ENCODE measurements at regions not wholly inside any gene's neighbourhood (a gene's known extent, or its start where the extent isn't known, plus 50 kb on each side); places are given as distances from the start of the nearest gene placed in this dataset.
"Not testable (repeated sequence)": the region's sequence is repeated elsewhere in the genome, so short reads cannot be mapped to it uniquely, and the experiment has no call there.

DNA sequence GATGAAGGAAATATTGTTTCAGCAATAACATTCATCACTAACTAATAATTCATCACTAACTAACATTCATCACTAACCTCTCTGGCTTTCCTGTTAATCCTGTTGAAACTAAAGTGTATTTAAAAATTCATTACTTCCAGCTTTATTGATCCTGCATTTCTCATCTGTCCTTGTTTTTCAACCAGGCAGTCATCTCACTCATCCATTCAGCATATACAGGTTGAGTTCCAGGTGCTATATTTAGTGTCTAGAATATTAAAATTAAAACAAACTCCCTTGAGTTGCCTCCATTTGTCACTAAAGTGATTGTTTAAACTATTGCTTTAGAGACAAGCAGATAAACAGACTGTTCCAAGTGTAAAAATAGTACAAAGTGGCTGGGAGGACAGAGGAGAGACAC is 58.1 kb downstream of the ATXN7L3B start:
- Mint-ChIP-seq H3K4me1 (no peaks in the 10 kb centered on the region), H3K27ac (no peak overlapping the region), H3K9me3 (ENCODE audit: low read depth) (no peaks in the 10 kb centered on the region), H3K36me3 (no peaks in the 10 kb centered on the region), H3K4me3 (no peak overlapping the region), H3K27me3 (no peaks in the 10 kb centered on the region)
- DNase-seq, result no peak
- ATAC-seq, result no peak
- CTCF ChIA-PET, result no interaction called here

- Mint-ChIP-seq H3K27ac (no peak overlapping the region), H3K4me3 (no peak overlapping the region), H3K9me3 (ENCODE audit: low read depth) (no peaks in the 10 kb centered on the region), H3K4me1 (no peaks in the 10 kb centered on the region), H3K36me3 (no peaks in the 10 kb centered on the region), H3K27me3 (no peaks in the 10 kb centered on the region)
- DNase-seq, result no peak
- CTCF ChIA-PET, result no interaction called here
- ATAC-seq, result no peak
These were observed 61.2 kb downstream of the ATXN7L3B start for GRCh38 chr12:74598819-74599218.

DNA sequence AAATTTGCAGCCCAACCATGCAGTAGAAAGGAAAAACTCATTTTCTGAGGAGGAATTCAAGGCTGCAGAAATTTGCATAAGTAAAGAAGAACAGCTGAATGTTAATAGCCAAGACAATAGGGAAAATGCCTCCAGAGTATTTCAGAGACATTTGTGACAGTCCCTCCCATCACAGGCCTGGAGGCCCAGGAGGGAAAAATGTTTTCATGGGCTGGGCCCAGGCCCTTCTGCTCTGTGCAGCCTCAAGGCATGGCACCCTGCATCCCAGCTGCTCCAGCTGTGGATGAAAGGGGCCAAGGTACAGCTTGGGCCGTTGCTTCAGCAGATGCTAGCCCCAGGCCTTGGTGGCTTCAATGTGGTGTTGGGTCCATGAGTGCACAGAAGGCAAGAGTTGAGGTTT is 62.3 kb downstream of the ATXN7L3B start:
- Mint-ChIP-seq H3K9me3 (ENCODE audit: low read depth) (no peaks in the 10 kb centered on the region), H3K36me3 (no peaks in the 10 kb centered on the region)

GRCh38 chr12:74600817-74601216 is 63.2 kb downstream of the ATXN7L3B start:
- DNase-seq; CTCF ChIA-PET; H3K27ac Mint-ChIP-seq; ATAC-seq; H3K27me3 Mint-ChIP-seq; H3K4me1 Mint-ChIP-seq; H3K9me3 Mint-ChIP-seq (ENCODE audit: low read depth); H3K4me3 Mint-ChIP-seq; H3K36me3 Mint-ChIP-seq: not testable (repeated sequence)

More for the DNA sequence above, 62.3 kb downstream of the ATXN7L3B start:
- DNase-seq, result no peak
- Mint-ChIP-seq H3K27me3 (no peaks in the 10 kb centered on the region), H3K27ac (no peak overlapping the region), H3K4me1 (no peaks in the 10 kb centered on the region), H3K4me3 (no peak overlapping the region)
- no peak for ATAC-seq
- CTCF ChIA-PET, result no interaction called here

DNA sequence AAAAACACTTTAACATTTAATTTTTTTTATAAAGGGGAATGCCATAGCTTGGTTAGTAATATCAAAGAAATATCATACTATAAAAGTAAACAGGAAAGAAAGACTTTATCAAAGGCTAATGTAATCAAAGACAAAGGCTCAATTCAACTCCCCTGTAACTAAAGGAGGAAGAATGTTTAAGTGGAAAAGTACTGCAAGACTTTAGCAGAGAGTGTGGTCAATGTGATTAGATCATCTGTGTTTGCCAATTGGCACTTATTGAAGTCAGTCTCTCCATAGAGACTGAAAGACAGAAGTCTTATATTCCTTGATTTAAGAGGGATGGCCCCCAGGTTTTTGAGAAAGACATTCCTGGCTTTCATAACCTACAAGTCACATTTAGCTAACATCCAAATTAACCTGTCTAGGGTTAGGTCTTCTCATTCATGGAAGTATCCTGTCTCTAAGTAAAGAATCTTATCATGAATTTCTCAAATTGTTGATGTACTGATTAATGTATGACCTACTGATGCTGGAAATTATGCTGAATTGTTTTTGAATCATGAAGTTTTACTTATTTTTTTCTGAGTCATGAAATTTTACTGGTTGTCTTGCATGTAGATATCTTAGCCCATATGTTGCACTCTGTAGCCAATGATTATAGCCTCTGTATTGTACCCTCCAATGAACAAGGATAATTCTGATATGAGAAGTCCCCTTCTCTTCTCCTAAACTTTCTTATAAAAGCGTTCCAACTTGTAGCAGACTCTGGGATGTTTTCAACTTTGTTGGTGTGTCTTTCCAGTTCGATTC is 65.4 kb downstream of the ATXN7L3B start:
- Mint-ChIP-seq H3K36me3 (no peaks in the 10 kb centered on the region), H3K9me3 (ENCODE audit: low read depth) (no peaks in the 10 kb centered on the region), H3K4me3 (no peak overlapping the region), H3K4me1 (no peaks in the 10 kb centered on the region), H3K27me3 (no peaks in the 10 kb centered on the region), H3K27ac (no peak overlapping the region)
- CTCF ChIA-PET, result no interaction called here
- DNase-seq (no peak), ATAC-seq (no peak)

GRCh38 chr12:74608231-74608775 is 70.7 kb downstream of the ATXN7L3B start:
- H3K36me3 Mint-ChIP-seq, result no peaks in the 10 kb centered on the region
- DNase-seq, result no peak
- no peak for ATAC-seq
- H3K27ac Mint-ChIP-seq, result no peak overlapping the region
- CTCF ChIA-PET, result no interaction called here
- no peaks in the 10 kb centered on the region for H3K27me3 Mint-ChIP-seq
- H3K9me3 Mint-ChIP-seq (ENCODE audit: low read depth), result no peaks in the 10 kb centered on the region
- no peaks in the 10 kb centered on the region for H3K4me1 Mint-ChIP-seq
- H3K4me3 Mint-ChIP-seq, result no peak overlapping the region

GRCh38 chr12:74610711-74611110 is 73.1 kb downstream of the ATXN7L3B start:
- DNase-seq (no peak), ATAC-seq (no peak)
- H3K9me3 Mint-ChIP-seq (ENCODE audit: low read depth), result no peaks in the 10 kb centered on the region
- H3K27ac Mint-ChIP-seq, result no peak overlapping the region
- no peaks in the 10 kb centered on the region for H3K4me1 Mint-ChIP-seq
- H3K27me3 Mint-ChIP-seq, result no peaks in the 10 kb centered on the region
- H3K4me3 Mint-ChIP-seq, result no peak overlapping the region
- CTCF ChIA-PET, result no interaction called here
- no peaks in the 10 kb centered on the region for H3K36me3 Mint-ChIP-seq

DNA sequence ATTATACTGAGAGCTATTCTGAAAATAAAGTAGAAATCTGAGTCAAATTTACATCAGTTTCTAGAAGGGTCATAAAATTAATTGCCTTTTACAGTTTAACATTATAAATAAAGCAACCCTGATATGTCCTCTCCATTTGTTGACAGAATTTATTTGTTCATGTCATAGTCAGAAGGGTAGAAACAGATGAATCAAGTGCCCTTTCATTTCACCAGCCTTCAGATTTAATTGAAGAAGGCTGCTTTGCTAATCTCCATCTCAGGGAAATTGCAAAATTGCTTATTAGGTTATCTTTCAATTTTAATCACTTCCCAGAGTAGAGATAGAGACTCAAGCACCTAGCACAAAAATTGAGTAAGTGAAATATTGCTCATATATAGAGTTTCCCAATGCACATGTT is 76.8 kb downstream of the ATXN7L3B start:
- Mint-ChIP-seq H3K4me1 (no peaks in the 10 kb centered on the region), H3K27ac (no peak overlapping the region), H3K27me3 (no peaks in the 10 kb centered on the region), H3K9me3 (ENCODE audit: low read depth) (no peaks in the 10 kb centered on the region), H3K4me3 (no peak overlapping the region), H3K36me3 (no peaks in the 10 kb centered on the region)
- DNase-seq (no peak), ATAC-seq (no peak)
- CTCF ChIA-PET, result no interaction called here

GRCh38 chr12:74619084-74619483 is 81.4 kb downstream of the ATXN7L3B start:
- Mint-ChIP-seq H3K27me3 (peaks cover 3% of the 10 kb centered on the region), H3K4me1 (no peaks in the 10 kb centered on the region), H3K4me3 (no peak overlapping the region), H3K36me3 (no peaks in the 10 kb centered on the region), H3K27ac (no peak overlapping the region), H3K9me3 (ENCODE audit: low read depth) (no peaks in the 10 kb centered on the region)
- ATAC-seq, result no peak
- DNase-seq, result no peak
- CTCF ChIA-PET, result no interaction called here

- no peak overlapping the region for H3K4me3 Mint-ChIP-seq
- H3K27me3 Mint-ChIP-seq, result peaks cover 3% of the 10 kb centered on the region
- CTCF ChIA-PET, result no interaction called here
- ATAC-seq (no peak), DNase-seq (no peak)
- no peaks in the 10 kb centered on the region for H3K4me1 Mint-ChIP-seq
- H3K36me3 Mint-ChIP-seq, result no peaks in the 10 kb centered on the region
- H3K27ac Mint-ChIP-seq, result no peak overlapping the region
- H3K9me3 Mint-ChIP-seq (ENCODE audit: low read depth), result no peaks in the 10 kb centered on the region
These were observed 82.2 kb downstream of the ATXN7L3B start for GRCh38 chr12:74619884-74620283.

GRCh38 chr12:74620921-74621320 is 83.3 kb downstream of the ATXN7L3B start:
- ATAC-seq (no peak), DNase-seq (no peak)
- no peak overlapping the region for H3K27ac Mint-ChIP-seq
- no peaks in the 10 kb centered on the region for H3K4me1 Mint-ChIP-seq
- CTCF ChIA-PET, result no interaction called here
- no peaks in the 10 kb centered on the region for H3K36me3 Mint-ChIP-seq
- no peak overlapping the region for H3K4me3 Mint-ChIP-seq
- no peaks in the 10 kb centered on the region for H3K9me3 Mint-ChIP-seq (ENCODE audit: low read depth)
- H3K27me3 Mint-ChIP-seq, result peaks cover 3% of the 10 kb centered on the region

DNA sequence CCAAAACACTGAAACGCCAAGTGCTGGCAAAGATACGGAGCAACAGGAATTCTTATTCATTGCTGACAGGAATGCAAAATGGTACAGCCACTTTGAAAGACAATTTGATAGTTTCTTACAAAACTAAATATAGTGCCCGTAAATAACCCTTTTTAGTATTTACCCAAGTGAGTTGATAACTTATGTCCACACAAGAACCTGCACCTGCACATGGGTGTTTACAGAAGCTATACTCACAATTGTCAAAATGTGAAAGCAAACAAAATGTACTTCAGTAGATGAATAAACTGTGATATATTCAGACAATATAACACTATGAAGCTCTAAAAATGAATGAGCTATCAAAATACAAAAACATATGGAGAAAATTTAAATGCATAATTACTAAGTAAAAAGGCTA is 86.6 kb downstream of the ATXN7L3B start:
- Mint-ChIP-seq H3K9me3 (ENCODE audit: low read depth) (no peaks in the 10 kb centered on the region), H3K36me3 (no peaks in the 10 kb centered on the region), H3K4me3 (no peak overlapping the region), H3K27me3 (peaks cover 3% of the 10 kb centered on the region), H3K27ac (no peak overlapping the region), H3K4me1 (no peaks in the 10 kb centered on the region)
- CTCF ChIA-PET, result no interaction called here
- ATAC-seq (no peak), DNase-seq (no peak)

- H3K36me3 Mint-ChIP-seq, result no peaks in the 10 kb centered on the region
- CTCF ChIA-PET, result no interaction called here
These were observed 88.8 kb downstream of the ATXN7L3B start for GRCh38 chr12:74626397-74626796.

GRCh38 chr12:74641262-74641661 is 103.6 kb downstream of the ATXN7L3B start:
- CTCF ChIA-PET, result no interaction called here
- Mint-ChIP-seq H3K4me3 (no peak overlapping the region), H3K27ac (no peak overlapping the region), H3K36me3 (no peaks in the 10 kb centered on the region), H3K27me3 (no peaks in the 10 kb centered on the region), H3K4me1 (no peaks in the 10 kb centered on the region), H3K9me3 (ENCODE audit: low read depth) (no peaks in the 10 kb centered on the region)
- no peak for ATAC-seq
- no peak for DNase-seq

More at GRCh38 chr12:74626397-74626796, 88.8 kb downstream of the ATXN7L3B start:
- Mint-ChIP-seq H3K4me3 (no peak overlapping the region), H3K9me3 (ENCODE audit: low read depth) (no peaks in the 10 kb centered on the region), H3K27me3 (peaks cover 3% of the 10 kb centered on the region), H3K27ac (no peak overlapping the region), H3K4me1 (no peaks in the 10 kb centered on the region)
- no peak for ATAC-seq
- no peak for DNase-seq
